GM23248 (cell line): ENCODE measurements at regions not wholly inside any gene's neighbourhood (a gene's known extent, or its start where the extent isn't known, plus 50 kb on each side); places are given as distances from the start of the nearest gene placed in this dataset.

Source experiments
- EZH2 ChIP-seq: fragments of 200-600 bp; sonication (generic); IDR thresholded peaks from 2 replicates; pipeline ENCODE4 v1.6.1; 2018; ENCODE audit warnings: antibody characterized with exemption, mild to moderate bottlenecking; ENCODE audit not compliant: insufficient read depth, poor library complexity, severe bottlenecking
- EZH2phosphoT487 ChIP-seq: fragments of 200-600 bp; sonication (generic); IDR thresholded peaks from 2 replicates; pipeline ENCODE4 v1.6.1; 2018; ENCODE audit warnings: antibody characterized with exemption, moderate library complexity, mild to moderate bottlenecking, low read depth; ENCODE audit not compliant: insufficient read depth

- TF ChIP-seq EZH2: no peak
- TF ChIP-seq EZH2phosphoT487: no peak
Measured at GRCh38 chr17:77667478-77667877, 291.0 kb upstream of the TNRC6C start.
